Caki2 (cell line): ENCODE measurements at regions not wholly inside any gene's neighbourhood (a gene's known extent, or its start where the extent isn't known, plus 50 kb on each side); places are given as distances from the start of the nearest gene placed in this dataset.
"Not testable (repeated sequence)": the region's sequence is repeated elsewhere in the genome, so short reads cannot be mapped to it uniquely, and the experiment has no call there.

ENCODE experiments used
- DNase-seq: peaks from one replicate; pipeline ENCODE4 v3.0.0-alpha.2; 2015; ENCODE audit warnings: low read depth
- in situ Hi-C: cut with HindIII; loops from 2 replicates; pipeline ENCODE4 v1.10.0; 2016; ENCODE audit warnings: low sequenced_read_pairs, low pct_unique_long_range_greater_than_20kb, mixed read lengths

DNA sequence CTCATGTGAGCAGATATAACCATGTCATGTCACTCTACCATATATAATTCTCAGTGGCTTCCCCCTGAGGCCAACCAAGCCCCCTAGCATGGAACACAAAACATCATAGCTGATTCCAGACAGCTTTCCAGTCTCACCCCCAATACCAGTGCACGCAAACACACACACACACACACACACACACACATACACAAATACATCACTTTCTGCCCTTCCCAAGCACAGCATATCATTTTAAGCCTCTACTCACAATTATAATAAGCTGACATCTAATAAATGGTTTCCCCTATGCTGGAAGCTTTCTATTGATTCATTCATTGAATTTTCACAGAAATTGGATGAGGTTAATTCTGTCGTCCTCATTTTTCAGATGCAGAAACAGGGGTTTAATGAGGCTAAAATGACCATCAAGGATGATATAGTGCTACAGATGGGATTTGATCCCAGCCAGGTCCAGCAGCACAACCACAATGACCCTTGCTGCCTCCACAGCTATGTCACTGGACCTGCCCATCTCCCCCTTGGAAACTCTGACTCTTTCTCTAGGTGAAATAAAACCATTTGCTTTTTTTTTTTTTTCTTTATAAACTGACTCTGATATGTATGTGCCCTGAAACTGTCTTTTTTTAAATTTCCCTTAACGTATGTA is 131.1 kb downstream of the TMEM114 start:
- in situ Hi-C loops = no loop called here
- no peak for DNase-seq

DNA sequence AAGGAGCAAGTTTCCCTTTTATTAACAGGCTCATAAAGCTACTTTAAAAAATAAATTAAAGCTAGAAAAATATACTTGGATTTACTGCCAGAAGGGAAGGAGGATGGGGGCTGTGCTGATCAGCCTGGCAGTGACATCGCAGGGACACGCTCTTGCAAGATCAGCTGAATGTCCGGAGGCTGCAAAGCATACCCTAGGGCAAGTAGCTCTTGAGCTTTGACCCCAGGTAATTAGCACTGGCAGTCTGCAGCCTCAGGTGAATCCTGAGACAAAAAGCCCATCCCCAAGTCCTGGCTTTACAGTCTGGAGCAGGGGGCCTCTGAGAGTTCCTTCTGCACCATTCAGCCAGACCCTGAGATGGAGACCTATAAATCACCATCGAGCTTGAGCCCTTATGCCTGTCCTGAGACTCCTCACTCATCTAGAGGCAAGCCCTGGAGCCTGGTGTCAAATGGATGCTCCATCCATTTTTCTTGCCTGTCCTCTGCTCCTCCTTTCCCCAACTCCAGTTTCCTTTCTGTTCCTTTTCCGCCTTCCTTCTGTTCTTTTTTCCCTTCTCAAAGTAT is 131.7 kb downstream of the TMEM114 start:
- in situ Hi-C loops = no loop called here
- DNase-seq = no peak

DNA sequence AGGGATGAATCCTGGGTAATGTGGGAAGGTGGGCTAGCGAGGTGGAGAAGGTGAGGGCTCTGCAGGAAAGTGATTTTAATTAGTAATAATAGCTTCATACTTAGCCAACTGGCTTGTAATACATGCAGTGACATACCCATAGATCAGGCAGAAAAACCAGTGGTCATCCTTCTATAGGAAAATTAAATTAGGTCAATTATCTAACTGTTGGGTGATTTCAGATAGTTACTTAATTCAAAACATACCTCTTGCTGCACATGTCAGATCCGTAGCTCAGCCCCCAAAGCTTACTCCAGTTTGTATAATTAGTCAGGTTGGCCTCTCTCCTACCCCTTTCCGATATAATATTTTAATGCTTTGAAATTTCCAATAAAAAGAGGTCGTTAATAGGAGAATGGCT is 137.0 kb downstream of the TMEM114 start:
- DNase-seq = no peak
- in situ Hi-C loops = no loop called here

DNA sequence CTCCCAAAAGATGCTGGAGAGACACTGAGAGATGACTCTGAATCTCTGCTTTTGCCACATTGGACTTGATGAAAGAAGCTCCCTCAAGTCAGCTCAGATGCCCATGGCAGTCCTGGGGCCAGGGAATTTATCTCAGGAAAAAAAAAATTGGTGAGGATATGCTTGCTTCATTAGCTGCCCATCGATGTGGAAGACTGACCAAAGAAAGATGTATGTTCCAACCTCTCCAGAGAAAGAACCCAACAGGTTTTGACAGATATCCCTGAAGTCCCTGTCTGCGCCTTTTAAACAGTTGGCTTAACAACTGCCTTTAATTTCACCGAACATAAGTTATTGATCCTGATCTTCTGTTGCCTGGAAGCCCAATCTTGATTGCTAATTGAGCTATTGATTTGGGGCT is 137.4 kb downstream of the TMEM114 start:
- in situ Hi-C loops = no loop called here
- no peak for DNase-seq

DNA sequence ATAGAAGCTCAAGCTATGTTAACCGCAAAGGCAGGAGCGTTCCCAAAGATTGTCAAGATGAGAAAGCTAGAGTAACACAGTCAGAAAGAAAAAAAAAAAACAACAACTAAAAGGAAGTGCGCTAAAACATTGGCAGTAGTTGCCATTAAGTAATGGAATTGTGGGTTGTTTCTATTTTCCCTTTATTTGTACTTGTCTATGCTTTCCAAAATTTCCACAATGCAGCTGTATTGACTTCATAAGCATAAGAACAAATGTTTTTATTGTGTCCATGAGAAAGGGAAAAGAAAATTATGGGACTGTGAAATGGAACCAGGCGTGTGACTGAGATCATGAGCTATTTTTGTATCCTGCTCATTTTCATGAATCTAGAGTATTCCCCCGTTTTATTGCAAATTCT is 153.4 kb downstream of the TMEM114 start:
- no peak for DNase-seq
- in situ Hi-C loops = no loop called here

DNA sequence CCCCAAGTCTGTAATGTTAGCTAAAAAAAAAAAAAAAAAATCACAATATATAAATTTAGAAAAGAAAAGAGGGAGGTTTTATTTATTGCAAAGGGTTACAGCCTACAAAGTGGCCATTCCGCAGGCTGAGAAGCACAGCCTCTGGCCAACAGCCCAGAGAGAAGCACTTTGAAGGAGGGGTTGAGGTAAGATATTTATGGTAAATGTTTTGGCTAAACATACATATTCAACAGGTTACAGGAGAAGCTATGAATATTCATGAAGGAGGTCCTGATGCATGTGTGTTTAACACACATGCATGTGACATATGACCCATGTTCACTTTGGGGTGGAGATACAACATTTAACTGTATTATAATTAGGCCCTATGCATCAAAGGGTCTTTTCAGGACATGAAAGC is 158.5 kb downstream of the TMEM114 start:
- in situ Hi-C loops = no loop called here
- DNase-seq = no peak

DNA sequence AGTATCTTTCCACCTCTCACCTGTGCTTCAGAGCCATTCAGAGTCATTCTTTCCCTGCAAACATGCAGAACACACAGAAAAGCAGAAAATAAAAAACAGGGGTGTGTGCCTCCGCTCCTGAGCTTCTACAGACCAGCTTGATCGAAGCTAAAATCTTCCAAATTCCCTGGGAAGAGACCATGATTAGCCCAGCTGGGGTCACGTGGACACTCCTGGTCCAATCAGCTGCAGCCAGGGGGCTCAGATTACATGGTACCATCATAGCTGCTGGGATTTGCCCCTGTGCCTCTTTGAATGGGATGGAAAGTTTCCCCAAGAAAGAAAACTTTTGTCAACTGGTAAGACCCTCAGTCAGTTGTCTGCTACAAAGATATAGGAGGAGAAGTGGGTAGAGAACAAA is 159.9 kb downstream of the TMEM114 start:
- in situ Hi-C loops = no loop called here
- DNase-seq = no peak

DNA sequence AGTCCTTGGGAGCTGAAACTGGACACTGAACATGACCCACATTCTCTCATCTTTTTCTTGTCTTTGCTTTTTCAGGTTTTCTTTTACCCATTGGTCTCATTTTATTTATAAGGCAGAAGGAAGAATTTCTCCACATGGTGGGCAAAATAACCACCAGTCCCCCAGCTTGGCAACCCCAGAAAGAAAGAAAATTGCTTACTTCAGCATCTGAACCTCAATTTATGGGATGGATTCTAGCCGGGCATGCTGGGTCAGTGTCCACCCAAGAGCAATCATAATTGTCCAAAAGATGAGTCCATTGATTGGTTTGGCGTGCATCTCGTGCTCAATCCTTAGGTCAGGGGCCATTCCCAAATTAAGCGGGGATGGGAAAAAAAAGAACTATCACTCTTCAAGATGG is 163.7 kb downstream of the TMEM114 start:
- DNase-seq = no peak
- in situ Hi-C loops = no loop called here

DNA sequence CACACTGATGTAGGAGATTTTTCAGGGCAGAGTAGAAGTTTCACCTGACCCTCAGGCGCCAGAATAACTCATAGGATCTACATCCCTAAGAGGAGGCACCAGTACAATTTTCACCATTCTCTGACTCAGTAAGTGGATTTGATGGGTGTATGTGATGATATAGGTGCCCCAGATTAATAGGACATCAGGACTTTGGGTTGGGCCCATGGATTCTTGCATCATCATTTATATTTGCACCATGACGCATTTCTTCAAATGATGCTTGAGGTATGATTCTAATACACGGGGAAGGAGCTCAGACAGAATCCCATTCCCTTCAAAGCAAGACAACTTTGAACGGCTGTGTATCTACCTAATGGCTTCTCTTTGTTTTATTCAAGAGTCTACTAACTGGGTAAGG is 173.2 kb downstream of the TMEM114 start:
- in situ Hi-C loops = no loop called here
- DNase-seq = no peak

DNA sequence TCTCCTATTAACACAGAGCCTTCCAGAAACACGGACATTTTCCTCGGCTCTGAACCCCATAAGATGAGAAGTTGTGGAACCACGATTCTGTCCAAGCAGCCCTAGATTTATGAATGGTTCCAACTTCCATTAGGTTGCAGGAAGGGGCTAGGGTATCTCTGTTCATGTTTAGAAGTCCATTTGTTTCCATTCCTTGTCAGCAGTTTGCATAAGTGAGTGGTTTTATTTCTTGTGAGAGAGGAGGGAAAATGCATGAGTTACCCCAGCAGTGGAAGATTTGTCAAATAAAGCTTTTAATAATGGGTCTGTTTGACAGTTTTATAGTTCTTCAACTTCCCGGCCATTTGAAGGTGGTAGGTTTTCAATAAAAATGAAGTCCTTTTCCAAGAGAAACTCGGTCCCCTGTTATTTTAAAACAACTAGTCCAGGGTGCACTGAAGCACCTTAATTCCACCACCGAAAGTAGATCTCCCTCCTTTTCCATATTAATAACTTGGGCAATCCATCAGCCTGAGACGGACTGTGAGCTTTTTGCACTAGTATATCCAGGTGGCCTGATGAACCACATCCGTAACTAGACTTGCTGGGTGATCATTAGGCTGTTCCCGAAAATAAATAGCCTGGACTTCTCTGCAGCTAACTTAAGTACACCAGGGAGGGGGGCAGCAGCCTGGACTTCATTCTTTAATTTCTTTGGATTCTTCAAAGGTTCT is 181.3 kb downstream of the TMEM114 start:
- in situ Hi-C loops = no loop called here
- no peak for DNase-seq

DNA sequence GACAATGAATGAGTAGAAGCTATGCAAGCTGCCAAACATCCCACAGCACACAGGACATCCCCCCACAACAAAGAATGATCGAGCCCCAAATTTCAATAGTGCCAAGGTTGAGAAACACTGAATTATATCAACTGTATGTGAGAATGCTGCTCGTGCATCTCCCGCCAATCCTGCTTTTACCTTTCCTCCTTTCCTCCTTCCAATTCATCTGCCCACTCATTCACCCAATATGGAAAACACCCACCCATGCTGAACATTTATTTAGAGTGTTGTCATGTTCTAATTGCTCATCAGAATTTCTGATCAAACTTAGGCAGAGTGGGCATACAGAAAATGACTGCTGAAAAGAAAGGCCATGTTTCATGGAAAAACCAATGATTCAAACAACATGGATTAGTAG is 183.0 kb downstream of the TMEM114 start:
- DNase-seq = no peak
- in situ Hi-C loops = no loop called here

DNA sequence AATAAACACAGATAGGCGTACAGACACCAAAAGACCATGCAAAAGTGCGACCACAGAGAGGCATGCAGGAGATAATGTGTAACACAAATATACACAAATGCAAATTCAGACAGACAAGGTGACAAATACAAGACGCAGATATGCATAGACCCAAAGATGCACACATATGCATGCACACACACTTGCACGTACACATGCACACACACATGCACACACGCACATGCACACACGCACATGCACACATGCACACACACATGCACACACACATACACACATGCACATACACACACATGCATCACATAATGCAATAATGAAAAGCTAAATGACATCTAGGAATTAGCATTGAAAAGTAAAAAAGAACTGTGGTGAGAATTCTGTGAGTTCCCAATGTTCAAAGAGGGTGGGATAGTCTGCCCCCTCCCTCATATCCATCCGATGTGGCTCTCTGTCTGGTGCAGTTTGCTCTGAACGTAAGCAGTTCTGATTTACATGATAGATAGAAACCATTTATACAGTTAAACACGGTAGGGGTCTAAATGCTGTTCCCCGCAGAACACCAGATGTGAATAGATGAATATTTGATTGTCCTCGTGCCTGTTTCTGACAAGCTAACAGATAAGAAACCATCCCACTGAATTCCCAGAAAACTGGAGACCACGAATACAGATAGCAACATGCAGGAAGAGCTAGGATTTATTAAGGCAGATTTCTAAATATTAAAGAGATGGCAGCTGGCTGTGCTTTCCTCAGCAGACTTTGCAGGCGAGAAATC is 186.1 kb downstream of the TMEM114 start:
- DNase-seq = no peak
- in situ Hi-C loops = no loop called here

DNA sequence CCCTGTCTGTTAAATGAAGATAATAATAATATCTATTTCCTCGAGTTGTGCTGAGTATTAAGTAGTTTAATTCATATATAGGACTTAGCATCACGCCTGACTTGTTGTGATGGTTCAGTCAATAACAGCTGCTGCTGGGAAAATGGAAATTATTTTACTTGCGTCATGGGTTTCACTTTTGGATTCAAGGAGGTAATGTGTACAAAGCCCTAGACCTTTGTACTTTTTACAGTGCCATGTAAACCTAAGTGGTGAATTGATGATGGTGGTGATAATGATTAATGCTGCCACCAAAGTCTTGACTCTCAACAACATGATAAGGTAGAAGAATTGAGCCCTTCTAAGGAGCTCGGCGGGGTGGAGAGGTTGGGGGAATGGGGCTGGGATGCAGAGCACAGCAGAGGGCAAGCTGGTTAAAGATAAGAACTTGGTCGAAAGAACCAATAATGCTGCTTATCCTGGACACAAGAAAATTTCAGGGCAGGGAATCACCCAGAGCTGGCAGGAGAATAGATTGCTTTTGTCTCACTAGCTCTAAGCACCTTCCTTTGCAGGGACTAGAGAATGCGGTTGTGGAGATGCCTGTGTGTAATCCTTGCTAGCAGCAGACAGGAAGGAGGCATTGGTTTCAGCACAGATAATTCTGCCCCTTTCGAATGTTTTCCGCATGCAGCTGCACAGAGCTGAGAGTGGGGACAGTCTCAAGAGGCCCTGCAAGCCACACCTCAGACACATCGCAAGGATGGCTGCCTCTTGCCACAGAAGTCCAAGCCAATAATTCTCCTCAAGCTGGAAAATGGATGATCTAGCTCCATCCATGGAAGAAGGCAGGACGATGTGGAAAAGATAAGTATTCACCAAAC is 187.1 kb downstream of the TMEM114 start:
- in situ Hi-C loops = no loop called here
- no peak for DNase-seq

DNA sequence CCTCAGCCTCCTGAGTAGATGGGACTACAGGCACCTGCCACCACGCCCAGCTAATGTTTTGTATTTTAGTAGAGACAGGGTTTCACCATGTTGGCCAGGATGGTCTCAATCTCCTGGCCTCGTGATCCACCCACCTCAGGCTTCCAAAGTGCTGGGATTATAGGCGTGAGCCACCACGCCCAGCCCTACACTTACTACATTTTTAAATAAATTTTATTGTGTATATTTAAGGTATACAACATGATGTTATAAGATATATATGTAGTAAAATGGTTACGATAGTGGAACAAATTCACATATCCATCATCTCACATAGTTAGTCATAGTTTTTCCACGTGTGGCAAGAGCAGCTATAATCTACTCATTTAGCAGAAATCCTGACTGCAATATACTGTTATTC is 189.6 kb downstream of the TMEM114 start:
- in situ Hi-C loops = not testable (repeated sequence)

DNA sequence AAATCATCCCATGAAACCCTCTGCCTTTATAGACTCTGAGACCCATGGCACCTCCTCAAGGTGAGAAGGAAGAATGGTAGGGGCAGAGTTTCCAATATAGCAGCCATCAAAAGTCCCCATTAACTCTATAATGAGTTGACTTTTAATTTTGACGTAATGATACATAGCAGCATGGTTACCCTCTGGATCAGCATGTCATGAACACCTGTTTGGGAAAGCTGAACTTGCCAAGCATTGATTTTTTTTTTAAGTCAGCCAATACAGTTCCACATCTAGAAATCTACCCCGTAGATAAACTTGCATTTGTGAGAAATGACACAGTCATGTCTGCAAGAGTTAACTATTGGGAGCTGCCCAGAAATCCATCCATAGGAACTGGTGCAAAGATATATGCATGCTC is 191.8 kb downstream of the TMEM114 start:
- no peak for DNase-seq
- in situ Hi-C loops = no loop called here

More for the DNA sequence above, 189.6 kb downstream of the TMEM114 start:
- not testable (repeated sequence) for DNase-seq

DNA sequence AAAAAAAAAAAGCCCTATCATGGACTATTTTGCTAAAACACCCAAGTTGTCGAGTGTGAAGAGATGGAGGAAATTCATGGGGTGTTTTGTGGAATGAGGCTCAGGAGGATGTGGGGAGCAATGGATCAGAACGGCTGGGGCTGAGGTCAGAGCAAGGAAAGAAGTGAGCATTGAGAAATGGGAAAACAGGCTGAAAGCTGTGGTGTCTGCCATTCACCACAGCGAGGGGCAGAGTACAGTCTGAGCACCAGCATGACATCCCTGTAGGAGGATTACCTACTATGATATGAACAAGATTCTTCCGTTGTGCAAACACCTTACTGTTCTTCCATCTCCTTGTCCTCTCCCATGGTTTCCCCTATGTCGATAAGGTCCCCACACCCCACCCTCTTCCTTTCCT is 193.1 kb downstream of the TMEM114 start:
- no peak for DNase-seq
- in situ Hi-C loops = no loop called here

DNA sequence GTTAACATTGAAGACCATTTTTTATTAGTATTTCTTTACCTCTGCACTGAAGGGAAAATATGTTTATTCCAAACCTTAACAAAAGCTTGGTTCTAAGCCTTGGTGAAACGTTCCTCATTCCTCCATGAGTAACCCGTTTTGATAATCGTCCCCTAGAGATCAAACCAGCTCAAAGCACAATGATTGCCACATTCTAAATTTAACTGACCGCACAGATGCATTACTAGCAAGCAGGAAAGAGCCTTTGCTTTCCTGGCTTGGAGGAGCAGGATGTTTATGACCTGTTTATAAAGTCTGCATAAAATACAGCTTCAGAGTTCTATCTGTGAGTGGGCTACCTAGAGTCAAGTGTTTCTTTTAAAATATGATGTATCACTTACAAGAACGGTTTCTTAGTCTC is 193.8 kb downstream of the TMEM114 start:
- DNase-seq = no peak
- in situ Hi-C loops = no loop called here

DNA sequence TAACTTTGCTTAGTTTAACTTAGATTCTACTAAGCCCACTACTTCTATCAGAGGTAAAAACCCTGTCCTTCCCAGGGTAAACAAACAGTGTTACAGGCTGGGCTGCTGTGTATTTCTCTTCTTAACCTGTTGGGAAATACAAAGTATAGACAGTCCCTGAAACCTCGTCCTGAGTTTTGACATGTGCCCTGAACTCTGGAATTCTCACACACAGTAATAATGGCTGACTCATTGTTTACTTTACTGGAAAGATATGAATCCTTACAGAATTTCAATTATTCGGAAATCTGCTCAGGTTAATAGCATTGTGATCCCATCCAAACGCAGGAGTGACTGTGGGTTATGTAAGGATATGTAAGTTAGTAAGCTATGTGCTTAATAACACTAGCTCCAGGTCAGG is 199.1 kb downstream of the TMEM114 start:
- in situ Hi-C loops = no loop called here

More for the DNA sequence above, 199.1 kb downstream of the TMEM114 start:
- DNase-seq = peak; percentile 4
